ENCODE measurements at regions not wholly inside any gene's neighbourhood (a gene's known extent, or its start where the extent isn't known, plus 50 kb on each side); places are given as distances from the start of the nearest gene placed in this dataset.

GRCh38 chr11:81159900-81160299 lies 1573.8 kb downstream of the FAM181B start:
- no peak for TF ChIP-seq CTCF (IDR thresholded peaks at IDR 0.05; ENCODE audit: extremely low read depth in 1 of 2, insufficient read depth in 1 of 2, low read depth in 1 of 2, low read length in 2 of 2)
- TF ChIP-seq POLR2A (IDR thresholded peaks at IDR 0.05; ENCODE audit: low read depth, low read length): no peak
- TF ChIP-seq POLR2AphosphoS5 (IDR thresholded peaks at IDR 0.05; ENCODE audit: insufficient read depth, low read depth, low read length): no peak
- TF ChIP-seq FOS (IDR thresholded peaks at IDR 0.05; ENCODE audit: borderline replicate concordance, insufficient read depth, low read length): no peak
- no peak for TF ChIP-seq MYC (IDR thresholded peaks at IDR 0.05; ENCODE audit: low read depth, low read length)
- no peak for TF ChIP-seq GATA2 (IDR thresholded peaks at IDR 0.05; ENCODE audit: insufficient read depth, insufficient read length, low read depth, low read length)
- no peak for TF ChIP-seq JUN (IDR thresholded peaks at IDR 0.05; ENCODE audit: borderline replicate concordance, insufficient read depth, insufficient read length, low read depth)
- Histone ChIP-seq H2AFZ (ENCODE audit: low read depth, low read length) (no peak overlapping the region), H3K4me1 (ENCODE audit: control insufficient read depth, extremely low read depth, insufficient read depth, low read length) (no peaks in the 10 kb centered on the region), H3K4me3 (replicated peaks in 1 of 3; ENCODE audit: insufficient read depth in 1 of 3, low read depth in 1 of 3, low read length in 3 of 3) (no peak overlapping the region), H3K9me3 (replicated peaks; ENCODE audit: control insufficient read depth, insufficient read depth, low read length) (no peaks in the 10 kb centered on the region), H3K4me2 (ENCODE audit: insufficient read depth, low read length) (no peak overlapping the region), H3K9ac (replicated peaks; ENCODE audit: extremely low read depth, insufficient read depth, low read length) (no peak overlapping the region), H3K79me2 (ENCODE audit: control insufficient read depth, insufficient read depth, low read length) (no peaks in the 10 kb centered on the region), H3K9me1 (replicated peaks; ENCODE audit: control insufficient read depth, extremely low read depth, insufficient read depth, low read length) (no peaks in the 10 kb centered on the region), H4K20me1 (replicated peaks; ENCODE audit: control insufficient read depth, extremely low read depth, insufficient read depth, low read length) (no peaks in the 10 kb centered on the region), H3K27ac (ENCODE audit: insufficient read depth, low read depth, low read length) (no peak overlapping the region), H3K27me3 (ENCODE audit: control insufficient read depth in 2 of 2, insufficient read depth in 2 of 2, low read length in 2 of 2) (no peaks in the 10 kb centered on the region), H3K36me3 (ENCODE audit: control insufficient read depth in 2 of 2, extremely low read depth in 1 of 2, insufficient read depth in 2 of 2, low read length in 2 of 2) (no peaks in the 10 kb centered on the region)
- DNase-seq (ENCODE audit: low read depth, low spot score): no peak
- dilution Hi-C loops (cut with MboI; ENCODE audit: extremely low pct_ligation_motif_present, low sequenced_read_pairs): no loop called here
- POLR2A ChIA-PET: no interaction called here
- intact Hi-C loops (cut with micrococcal nuclease): no loop called here
- CTCF ChIA-PET: no interaction called here
- no TSS peak for BruUV-seq (replicated peaks)
- no peak for FAIRE-seq

GRCh38 chr11:81135570-81135969 lies 1598.1 kb downstream of the FAM181B start:
- H3K27ac ChIP-seq (ENCODE audit: insufficient read depth, low read depth, low read length): no peak overlapping the region
- no peak overlapping the region for H3K4me3 ChIP-seq (replicated peaks in 1 of 3; ENCODE audit: insufficient read depth in 1 of 3, low read depth in 1 of 3, low read length in 3 of 3)
- ChIA-PET POLR2A (no interaction called here), CTCF (no interaction called here)
- intact Hi-C loops (cut with micrococcal nuclease): no loop called here
- dilution Hi-C loops (cut with MboI; ENCODE audit: extremely low pct_ligation_motif_present, low sequenced_read_pairs): no loop called here
- FAIRE-seq (no peak), DNase-seq (ENCODE audit: low read depth, low spot score) (no peak)
- H4K20me1 ChIP-seq (replicated peaks; ENCODE audit: control insufficient read depth, extremely low read depth, insufficient read depth, low read length): no peaks in the 10 kb centered on the region
- H3K9ac ChIP-seq (replicated peaks; ENCODE audit: extremely low read depth, insufficient read depth, low read length): no peak overlapping the region
- no peaks in the 10 kb centered on the region for H3K9me3 ChIP-seq (replicated peaks; ENCODE audit: control insufficient read depth, insufficient read depth, low read length)
- BruUV-seq (replicated peaks): no TSS peak
- no peaks in the 10 kb centered on the region for H3K79me2 ChIP-seq (ENCODE audit: control insufficient read depth, insufficient read depth, low read length)
- H3K36me3 ChIP-seq (ENCODE audit: control insufficient read depth in 2 of 2, extremely low read depth in 1 of 2, insufficient read depth in 2 of 2, low read length in 2 of 2): no peaks in the 10 kb centered on the region
- H3K4me1 ChIP-seq (ENCODE audit: control insufficient read depth, extremely low read depth, insufficient read depth, low read length): no peaks in the 10 kb centered on the region
- TF ChIP-seq CTCF (IDR thresholded peaks at IDR 0.05; ENCODE audit: extremely low read depth in 1 of 2, insufficient read depth in 1 of 2, low read depth in 1 of 2, low read length in 2 of 2): no peak
- no peak for TF ChIP-seq POLR2AphosphoS5 (IDR thresholded peaks at IDR 0.05; ENCODE audit: insufficient read depth, low read depth, low read length)
- no peak for TF ChIP-seq FOS (IDR thresholded peaks at IDR 0.05; ENCODE audit: borderline replicate concordance, insufficient read depth, low read length)
- TF ChIP-seq EZH2 (IDR thresholded peaks at IDR 0.05; ENCODE audit: borderline replicate concordance, low read depth, low read length, severe bottlenecking): no peak
- TF ChIP-seq JUN (IDR thresholded peaks at IDR 0.05; ENCODE audit: borderline replicate concordance, insufficient read depth, insufficient read length, low read depth): no peak
- no peak for TF ChIP-seq GATA2 (IDR thresholded peaks at IDR 0.05; ENCODE audit: insufficient read depth, insufficient read length, low read depth, low read length)
- no peak for TF ChIP-seq MAX (IDR thresholded peaks at IDR 0.05; ENCODE audit: insufficient read depth, insufficient read length)
- TF ChIP-seq MYC (IDR thresholded peaks at IDR 0.05; ENCODE audit: low read depth, low read length): no peak
- TF ChIP-seq POLR2A (IDR thresholded peaks at IDR 0.05; ENCODE audit: low read depth, low read length): no peak
- H3K4me2 ChIP-seq (ENCODE audit: insufficient read depth, low read length): no peak overlapping the region
- H3K9me1 ChIP-seq (replicated peaks; ENCODE audit: control insufficient read depth, extremely low read depth, insufficient read depth, low read length): no peaks in the 10 kb centered on the region
- H3K27me3 ChIP-seq (ENCODE audit: control insufficient read depth in 2 of 2, insufficient read depth in 2 of 2, low read length in 2 of 2): no peaks in the 10 kb centered on the region
- no peak overlapping the region for H2AFZ ChIP-seq (ENCODE audit: low read depth, low read length)
